ENCODE measurements at regions not wholly inside any gene's neighbourhood (a gene's known extent, or its start where the extent isn't known, plus 50 kb on each side); places are given as distances from the start of the nearest gene placed in this dataset.
"Not testable (repeated sequence)": the region's sequence is repeated elsewhere in the genome, so short reads cannot be mapped to it uniquely, and the experiment has no call there.

DNA sequence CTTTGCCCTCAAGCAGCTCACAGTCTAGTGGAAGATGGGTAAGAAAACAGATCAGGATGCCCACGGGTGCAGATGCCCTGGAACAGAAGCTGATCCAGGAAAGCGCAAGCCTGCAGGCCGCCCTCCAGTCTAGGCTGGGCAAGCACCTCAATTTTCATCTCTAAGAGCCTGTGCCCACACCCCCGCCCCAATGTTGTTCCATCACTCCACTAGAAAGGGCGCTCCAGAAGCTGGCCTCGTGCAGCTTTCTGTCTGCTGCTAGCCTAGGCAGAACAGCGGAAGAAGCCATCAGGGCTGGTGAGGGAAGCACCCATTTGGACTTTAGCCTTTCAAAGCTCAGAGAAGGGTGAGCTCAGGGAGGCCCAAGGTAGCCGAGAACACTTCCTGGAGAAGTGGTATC is 527.1 kb downstream of the TP53TG3F start:
- TF ChIP-seq, protein P1, sequence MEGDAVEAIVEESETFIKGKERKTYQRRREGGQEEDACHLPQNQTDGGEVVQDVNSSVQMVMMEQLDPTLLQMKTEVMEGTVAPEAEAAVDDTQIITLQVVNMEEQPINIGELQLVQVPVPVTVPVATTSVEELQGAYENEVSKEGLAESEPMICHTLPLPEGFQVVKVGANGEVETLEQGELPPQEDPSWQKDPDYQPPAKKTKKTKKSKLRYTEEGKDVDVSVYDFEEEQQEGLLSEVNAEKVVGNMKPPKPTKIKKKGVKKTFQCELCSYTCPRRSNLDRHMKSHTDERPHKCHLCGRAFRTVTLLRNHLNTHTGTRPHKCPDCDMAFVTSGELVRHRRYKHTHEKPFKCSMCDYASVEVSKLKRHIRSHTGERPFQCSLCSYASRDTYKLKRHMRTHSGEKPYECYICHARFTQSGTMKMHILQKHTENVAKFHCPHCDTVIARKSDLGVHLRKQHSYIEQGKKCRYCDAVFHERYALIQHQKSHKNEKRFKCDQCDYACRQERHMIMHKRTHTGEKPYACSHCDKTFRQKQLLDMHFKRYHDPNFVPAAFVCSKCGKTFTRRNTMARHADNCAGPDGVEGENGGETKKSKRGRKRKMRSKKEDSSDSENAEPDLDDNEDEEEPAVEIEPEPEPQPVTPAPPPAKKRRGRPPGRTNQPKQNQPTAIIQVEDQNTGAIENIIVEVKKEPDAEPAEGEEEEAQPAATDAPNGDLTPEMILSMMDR (conservative IDR thresholded peaks at IDR 0.05; ENCODE audit: low read depth, low read length) = not testable (repeated sequence)
- not testable (repeated sequence) for TF ChIP-seq CHD1 (IDR thresholded peaks at IDR 0.05; ENCODE audit: low read depth, low read length); RAD21 (IDR thresholded peaks at IDR 0.05; ENCODE audit: low read length); MXI1 (IDR thresholded peaks at IDR 0.05; ENCODE audit: borderline replicate concordance, low read depth, low read length)

Measured in IMR-90 (cell line).